ENCODE measurements at regions not wholly inside any gene's neighbourhood (a gene's known extent, or its start where the extent isn't known, plus 50 kb on each side); places are given as distances from the start of the nearest gene placed in this dataset.
"Not testable (repeated sequence)": the region's sequence is repeated elsewhere in the genome, so short reads cannot be mapped to it uniquely, and the experiment has no call there.

DNA sequence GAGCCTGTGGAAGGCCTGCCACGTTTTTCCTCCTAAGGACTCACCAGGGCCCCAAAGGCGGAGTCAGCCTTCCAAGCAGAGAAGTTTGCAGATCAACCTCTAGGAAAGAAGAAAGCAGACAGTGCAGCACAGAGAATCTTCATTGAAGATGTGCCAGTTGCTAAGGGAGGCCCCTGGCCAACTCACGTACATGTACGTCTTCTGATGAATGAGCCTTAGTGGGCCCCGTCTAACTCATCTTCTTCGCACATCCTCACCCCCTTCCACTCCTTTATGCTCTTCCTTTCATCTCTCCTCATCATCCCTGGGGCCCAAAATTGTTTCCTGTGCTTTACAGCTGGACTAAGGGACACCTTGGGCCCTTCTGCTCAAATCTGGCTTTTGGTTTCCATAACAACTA lies 703.0 kb upstream of the TBX3 start:
- no peak for DNase-seq

GRCh38 chr12:115385141-115385540 lies 701.2 kb upstream of the TBX3 start:
- DNase-seq, result no peak

DNA sequence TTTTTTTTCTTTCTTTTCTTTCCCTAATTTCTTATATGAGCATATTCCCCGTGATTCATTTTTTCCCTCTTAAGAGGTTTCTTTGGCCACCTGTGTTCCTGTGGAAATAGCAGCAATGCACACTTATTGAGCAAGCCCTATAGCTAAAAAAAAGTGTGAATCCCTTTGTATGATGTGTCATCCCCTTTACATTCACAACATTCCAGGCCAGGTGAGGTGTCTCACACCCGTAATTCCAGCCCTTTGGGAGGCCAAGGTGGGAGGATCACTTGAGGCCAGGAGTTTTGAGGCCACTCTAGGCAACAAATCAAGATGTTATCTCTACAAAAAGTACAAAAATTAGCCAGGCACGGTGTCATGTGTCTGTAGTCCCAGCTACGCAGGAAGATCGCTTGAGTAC lies 700.4 kb upstream of the TBX3 start:
- DNase-seq, result no peak

DNA sequence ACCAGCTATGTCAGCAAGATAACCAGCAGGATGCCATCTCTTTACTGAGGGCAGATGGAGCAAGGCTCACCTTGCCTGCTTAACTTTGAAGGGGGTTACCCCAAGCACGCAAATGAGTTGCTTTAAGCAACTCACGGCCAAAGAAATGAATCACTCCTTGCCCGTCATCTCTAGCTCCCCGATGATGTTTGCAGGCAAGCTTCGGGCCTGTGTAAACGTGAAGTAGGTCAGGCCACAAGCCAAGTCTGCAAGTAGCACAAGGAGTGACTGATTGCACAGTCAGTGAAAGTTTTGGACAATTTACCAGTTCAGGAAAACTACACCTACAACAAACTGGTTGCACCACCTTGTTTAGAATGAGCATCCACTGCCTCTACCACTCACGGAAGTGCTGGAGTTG lies 699.7 kb upstream of the TBX3 start:
- DNase-seq, result no peak

DNA sequence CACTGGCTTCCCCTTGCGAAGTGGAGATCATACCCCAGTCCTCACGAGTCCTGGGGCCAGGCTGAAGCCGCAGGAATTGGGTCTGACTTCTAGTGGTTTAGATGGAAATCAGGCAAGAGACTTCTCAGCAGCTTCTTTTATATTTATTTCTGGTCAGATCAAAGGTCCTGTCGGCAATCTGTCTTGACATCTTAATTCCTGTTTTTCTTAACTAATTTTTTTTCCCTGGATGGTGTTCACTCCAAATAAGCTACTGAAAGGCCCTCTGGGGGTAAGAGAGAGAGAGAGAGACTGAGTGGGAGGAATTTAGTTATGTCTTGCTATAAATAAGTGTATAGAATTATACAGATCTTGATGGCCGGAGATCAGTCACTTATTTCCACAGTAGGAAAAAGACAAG lies 698.7 kb upstream of the TBX3 start:
- no peak for DNase-seq

- DNase-seq, result no peak
These were observed 696.7 kb upstream of the TBX3 start for GRCh38 chr12:115380546-115381120.

DNA sequence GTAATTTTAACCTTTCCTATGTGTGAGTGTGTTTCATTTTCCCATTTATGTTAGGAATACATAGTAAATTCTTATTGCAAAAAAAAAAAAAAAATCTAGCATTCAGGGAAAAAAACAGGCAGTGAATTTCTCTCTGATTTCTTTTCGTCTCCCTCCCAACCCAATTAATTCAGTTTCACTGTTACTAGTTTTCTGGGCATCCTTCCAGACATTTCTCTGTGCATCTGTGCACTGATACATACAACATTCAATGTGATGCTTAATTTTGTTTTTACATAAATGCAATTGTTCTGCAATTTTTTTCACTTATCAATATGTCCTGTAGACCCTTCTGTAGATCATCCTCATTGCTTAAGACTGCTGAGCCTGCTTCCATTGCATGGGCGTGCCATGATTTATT lies 694.3 kb upstream of the TBX3 start:
- DNase-seq, result no peak

GRCh38 chr12:115377779-115378178 lies 693.8 kb upstream of the TBX3 start:
- DNase-seq, result no peak

DNA sequence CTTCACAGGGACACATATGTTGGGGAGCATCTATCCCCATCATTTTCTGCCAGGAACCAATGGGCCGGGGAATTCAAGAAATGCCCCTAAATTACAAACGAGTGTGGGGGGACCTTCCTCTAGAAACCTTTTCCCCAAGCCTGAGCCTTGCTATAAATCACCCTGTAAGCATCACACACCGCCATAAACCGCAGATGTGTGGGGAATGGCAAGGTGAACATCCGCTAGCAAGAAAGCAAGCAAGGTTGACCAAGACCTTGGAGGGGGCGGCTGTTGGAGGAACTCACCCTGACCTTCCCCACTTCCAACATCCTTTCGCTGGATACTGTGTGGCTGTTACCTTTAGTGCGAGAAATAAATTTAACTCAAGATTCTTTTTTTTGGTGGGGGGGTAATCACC lies 693.3 kb upstream of the TBX3 start:
- DNase-seq, result no peak

DNA sequence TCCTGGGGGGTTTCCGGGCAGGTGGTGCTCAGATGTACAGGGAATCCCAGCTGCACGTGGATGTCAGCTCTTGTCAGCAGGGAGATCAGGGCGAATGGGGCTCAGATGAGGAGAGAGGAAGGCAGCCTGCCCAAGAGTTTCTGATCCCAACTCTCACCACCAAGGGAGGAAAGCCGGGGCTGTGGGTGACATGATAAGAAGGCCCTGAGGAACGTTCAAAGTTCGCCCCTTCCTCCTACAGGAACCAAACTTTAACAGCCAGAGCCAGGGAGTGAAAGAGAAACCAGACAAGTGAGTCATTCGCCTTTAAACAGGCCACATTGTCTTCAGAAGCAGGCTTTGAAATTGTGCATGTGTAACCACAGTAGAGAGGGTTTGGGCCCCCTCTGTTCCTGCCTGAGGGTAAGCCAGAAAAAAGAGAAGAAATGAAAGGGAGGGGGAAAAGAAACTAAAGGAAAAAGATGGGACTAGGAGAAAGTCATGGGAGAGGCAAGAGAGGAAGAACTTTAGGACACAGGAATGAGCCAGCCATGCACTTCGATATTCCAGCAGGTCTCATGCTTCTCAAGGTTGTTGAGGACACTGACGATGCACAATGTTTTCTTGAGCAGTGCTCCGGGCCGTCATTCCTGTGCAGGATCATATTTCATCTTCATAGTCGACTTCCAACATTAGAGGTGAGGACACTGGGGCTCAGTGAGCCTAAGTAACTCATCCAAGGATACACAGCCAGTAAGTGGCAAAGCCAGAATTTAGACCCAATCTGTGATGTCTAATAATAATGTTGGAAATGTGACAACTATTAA lies 691.4 kb upstream of the TBX3 start:
- peak; percentile 71 for DNase-seq

- DNase-seq, result no peak
These were observed 690.7 kb upstream of the TBX3 start for GRCh38 chr12:115374480-115375185.

DNA sequence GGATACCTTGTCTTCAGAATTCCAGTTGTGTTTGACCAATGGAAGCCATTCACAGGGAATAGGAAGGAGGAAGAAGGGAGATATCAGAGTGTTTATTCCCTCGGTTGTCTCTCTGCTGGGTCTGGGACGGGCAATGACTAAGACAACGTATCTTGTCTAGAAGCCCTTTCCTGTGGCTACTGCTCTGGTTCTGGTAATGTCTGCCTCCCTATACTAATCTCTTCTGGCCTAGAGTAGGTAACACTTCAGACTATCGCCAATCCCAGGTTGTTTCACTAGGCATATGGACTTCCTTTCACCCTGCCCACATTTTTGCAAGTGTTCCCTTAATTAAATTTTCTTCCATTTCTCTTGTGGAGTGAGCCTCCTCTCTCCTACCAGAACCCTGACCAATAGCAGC lies 687.7 kb upstream of the TBX3 start:
- no peak for DNase-seq

DNA sequence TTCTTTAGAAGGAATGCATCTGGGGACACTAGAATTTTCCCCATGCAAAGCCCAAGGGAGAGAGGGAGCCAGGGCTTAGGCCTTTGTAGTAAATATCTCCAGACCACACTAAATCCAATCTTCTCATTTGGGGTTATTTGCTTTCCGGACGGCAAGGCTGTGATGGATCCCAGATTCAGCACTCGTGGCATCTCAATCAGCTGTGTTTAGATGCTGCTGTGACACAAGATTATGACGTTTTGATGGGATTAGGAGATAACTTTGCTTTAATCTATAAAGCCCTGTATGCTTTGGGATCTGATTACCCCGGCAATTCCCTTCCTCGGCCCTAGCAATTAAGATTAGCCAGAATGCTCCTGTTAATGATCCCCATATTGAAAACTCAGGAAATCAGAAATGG lies 686.7 kb upstream of the TBX3 start:
- DNase-seq, result no peak

DNA sequence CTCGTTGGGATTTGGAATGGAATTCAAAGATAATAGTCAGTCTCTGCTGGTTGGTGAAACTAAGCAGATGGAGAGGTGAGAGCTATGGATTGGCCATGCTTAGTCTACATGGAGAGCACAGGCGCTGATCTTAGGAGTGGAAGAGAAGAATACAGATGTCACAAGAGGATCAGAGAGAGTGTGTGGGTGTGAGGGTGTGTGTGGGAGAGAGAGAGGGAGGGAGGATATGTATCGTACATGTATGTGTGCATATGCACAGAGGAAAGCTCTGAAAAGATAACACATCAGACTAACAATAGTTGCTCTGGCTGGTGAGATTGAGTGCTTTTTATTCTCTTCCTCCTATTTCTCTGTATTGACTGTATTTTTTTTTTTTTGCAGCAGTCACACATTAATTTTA lies 686.2 kb upstream of the TBX3 start:
- DNase-seq, result no peak

DNA sequence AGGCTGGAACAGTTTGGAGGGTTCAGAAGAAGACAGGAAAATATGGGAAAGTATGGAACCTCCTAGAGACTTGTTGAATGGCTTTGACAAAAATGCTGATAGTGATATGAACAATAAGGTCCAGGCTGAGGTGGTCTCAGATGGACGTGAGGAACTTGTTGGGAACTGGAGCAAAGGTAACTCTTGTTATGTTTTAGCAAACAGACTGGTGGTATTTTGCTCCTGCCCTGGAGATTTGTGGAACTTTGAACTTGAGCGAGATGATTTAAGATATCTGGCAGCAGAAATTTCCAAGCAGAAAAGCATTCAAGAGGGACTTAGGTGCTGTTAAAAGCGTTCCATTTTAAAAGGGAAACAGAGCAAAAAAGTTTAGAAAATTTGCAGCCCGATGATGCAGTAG lies 682.3 kb upstream of the TBX3 start:
- not testable (repeated sequence) for DNase-seq

- not testable (repeated sequence) for DNase-seq
These were observed 681.8 kb upstream of the TBX3 start for GRCh38 chr12:115365765-115366164.

DNA sequence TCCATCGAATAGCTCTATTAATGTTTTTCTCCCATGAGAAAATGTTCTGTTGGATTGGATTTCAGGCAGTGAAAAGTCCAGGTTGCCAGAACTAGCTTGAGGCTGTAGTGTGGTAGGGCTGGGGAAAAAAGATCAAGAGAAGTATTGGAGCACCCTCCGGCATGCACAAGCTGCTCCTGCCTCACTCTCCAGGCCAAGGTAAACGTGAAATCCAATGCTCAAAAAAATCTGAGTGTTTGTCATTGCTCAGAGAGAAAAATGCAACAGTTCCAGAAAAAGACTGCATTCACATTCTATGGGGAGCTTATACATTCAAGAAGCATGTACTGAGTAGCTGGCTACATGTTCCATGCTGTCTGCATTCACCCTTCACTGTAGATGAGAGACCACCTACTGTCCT lies 680.9 kb upstream of the TBX3 start:
- no peak for DNase-seq

GRCh38 chr12:115362339-115362976 lies 678.5 kb upstream of the TBX3 start:
- DNase-seq, result peak; percentile 40

GRCh38 chr12:115357681-115358080 lies 673.7 kb upstream of the TBX3 start:
- DNase-seq, result no peak

- peak; percentile 56 for DNase-seq
These were observed 671.3 kb upstream of the TBX3 start for GRCh38 chr12:115355301-115355700.

- peak; percentile 98 for DNase-seq
These were observed 670.3 kb upstream of the TBX3 start for GRCh38 chr12:115354007-115354890.

GRCh38 chr12:115353467-115353866 lies 669.5 kb upstream of the TBX3 start:
- no peak for DNase-seq

Data from fibroblast of skin of back (primary cell).